ENCODE measurements at regions not wholly inside any gene's neighbourhood (a gene's known extent, or its start where the extent isn't known, plus 50 kb on each side); places are given as distances from the start of the nearest gene placed in this dataset.

GRCh38 chr15:29968099-29968894 lies 114.5 kb upstream of the GOLGA8J start:
- H3K36me3 ChIP-seq (ENCODE audit: control insufficient read depth in 2 of 2, insufficient read depth in 1 of 2, low read length in 2 of 2), result no peaks in the 10 kb centered on the region
- CTCF ChIA-PET, result interaction anchor here (1.0 kb wide), 2 partner anchors 68 to 222 kb away, joined by 3 to 5 read pairs; no protein-coding TSS in a partner anchor
- no peaks in the 10 kb centered on the region for H3K9me3 ChIP-seq (ENCODE audit: control insufficient read depth, insufficient read depth, low read depth, low read length)
- peak overlapping the region; percentile 68; the same call in 1 of the 2 replicates for H3K27ac ChIP-seq (ENCODE audit: extremely low read depth, low read depth, low read length)
- POLR2A ChIA-PET, result no interaction called here
- H3K4me1 ChIP-seq (ENCODE audit: control insufficient read depth, insufficient read depth, low read length), result no peaks in the 10 kb centered on the region
- H3K4me3 ChIP-seq (ENCODE audit: low read depth, low read length), result peak overlapping the region; percentile 53
- no peak for TF ChIP-seq SALL2 (tag by site-specific recombination; IDR thresholded peaks at IDR 0.05; ENCODE audit: borderline replicate concordance)
- TF ChIP-seq MEIS1 (CRISPR knock-in tag; IDR thresholded peaks at IDR 0.05; ENCODE audit: borderline replicate concordance), result no peak
- TF ChIP-seq, protein P1, sequence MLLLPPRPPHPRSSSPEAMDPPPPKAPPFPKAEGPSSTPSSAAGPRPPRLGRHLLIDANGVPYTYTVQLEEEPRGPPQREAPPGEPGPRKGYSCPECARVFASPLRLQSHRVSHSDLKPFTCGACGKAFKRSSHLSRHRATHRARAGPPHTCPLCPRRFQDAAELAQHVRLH (tag by site-specific recombination; IDR thresholded peaks at IDR 0.05), result no peak
- TF ChIP-seq HOXA7 (CRISPR knock-in tag; IDR thresholded peaks at IDR 0.05; ENCODE audit: borderline replicate concordance), result no peak
- no peak for TF ChIP-seq ZNF433 (tag by site-specific recombination; IDR thresholded peaks at IDR 0.05; ENCODE audit: low read depth)
- TF ChIP-seq ZNF560 (tag by site-specific recombination; IDR thresholded peaks at IDR 0.05; ENCODE audit: borderline replicate concordance), result no peak
- no peak for TF ChIP-seq ZNF114 (tag by site-specific recombination; IDR thresholded peaks at IDR 0.05)
- TF ChIP-seq, protein P2, sequence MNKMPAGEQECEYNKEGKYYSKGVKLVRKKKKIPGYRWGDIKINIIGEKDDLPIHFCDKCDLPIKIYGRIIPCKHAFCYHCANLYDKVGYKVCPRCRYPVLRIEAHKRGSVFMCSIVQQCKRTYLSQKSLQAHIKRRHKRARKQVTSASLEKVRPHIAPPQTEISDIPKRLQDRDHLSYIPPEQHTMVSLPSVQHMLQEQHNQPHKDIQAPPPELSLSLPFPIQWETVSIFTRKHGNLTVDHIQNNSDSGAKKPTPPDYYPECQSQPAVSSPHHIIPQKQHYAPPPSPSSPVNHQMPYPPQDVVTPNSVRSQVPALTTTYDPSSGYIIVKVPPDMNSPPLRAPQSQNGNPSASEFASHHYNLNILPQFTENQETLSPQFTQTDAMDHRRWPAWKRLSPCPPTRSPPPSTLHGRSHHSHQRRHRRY (tag by site-specific recombination; IDR thresholded peaks at IDR 0.05), result no peak
- TF ChIP-seq ZNF701 (tag by site-specific recombination; IDR thresholded peaks at IDR 0.05), result no peak
- no peak for TF ChIP-seq ZNF704 (tag by site-specific recombination; IDR thresholded peaks at IDR 0.05)
- TF ChIP-seq EGR2 (tag by site-specific recombination; IDR thresholded peaks at IDR 0.05; ENCODE audit: low read depth), result no peak
- no peak for TF ChIP-seq YY1 (tag by site-specific recombination; IDR thresholded peaks at IDR 0.05)
- TF ChIP-seq ZNF600 (tag by site-specific recombination; IDR thresholded peaks at IDR 0.05), result 0 out of 2 replicates have a peak, but pooled peaks have one; percentile 16
- peak; percentile 70 for TF ChIP-seq ZNF335 (tag by site-specific recombination; conservative IDR thresholded peaks at IDR 0.05)
- TF ChIP-seq ZNF404 (tag by site-specific recombination; IDR thresholded peaks at IDR 0.05), result no peak
- no peak for TF ChIP-seq YY2 (tag by site-specific recombination; IDR thresholded peaks at IDR 0.05)
- TF ChIP-seq ZNF423 (tag by site-specific recombination; IDR thresholded peaks at IDR 0.05), result no peak
- TF ChIP-seq ZNF16 (tag by site-specific recombination; IDR thresholded peaks at IDR 0.05; ENCODE audit: low read depth), result no peak
- no peak for TF ChIP-seq ZNF174 (tag by site-specific recombination; IDR thresholded peaks at IDR 0.05)
- no peak for TF ChIP-seq ZNF302 (tag by site-specific recombination; IDR thresholded peaks at IDR 0.05; ENCODE audit: low read depth)
- TF ChIP-seq, protein P3, sequence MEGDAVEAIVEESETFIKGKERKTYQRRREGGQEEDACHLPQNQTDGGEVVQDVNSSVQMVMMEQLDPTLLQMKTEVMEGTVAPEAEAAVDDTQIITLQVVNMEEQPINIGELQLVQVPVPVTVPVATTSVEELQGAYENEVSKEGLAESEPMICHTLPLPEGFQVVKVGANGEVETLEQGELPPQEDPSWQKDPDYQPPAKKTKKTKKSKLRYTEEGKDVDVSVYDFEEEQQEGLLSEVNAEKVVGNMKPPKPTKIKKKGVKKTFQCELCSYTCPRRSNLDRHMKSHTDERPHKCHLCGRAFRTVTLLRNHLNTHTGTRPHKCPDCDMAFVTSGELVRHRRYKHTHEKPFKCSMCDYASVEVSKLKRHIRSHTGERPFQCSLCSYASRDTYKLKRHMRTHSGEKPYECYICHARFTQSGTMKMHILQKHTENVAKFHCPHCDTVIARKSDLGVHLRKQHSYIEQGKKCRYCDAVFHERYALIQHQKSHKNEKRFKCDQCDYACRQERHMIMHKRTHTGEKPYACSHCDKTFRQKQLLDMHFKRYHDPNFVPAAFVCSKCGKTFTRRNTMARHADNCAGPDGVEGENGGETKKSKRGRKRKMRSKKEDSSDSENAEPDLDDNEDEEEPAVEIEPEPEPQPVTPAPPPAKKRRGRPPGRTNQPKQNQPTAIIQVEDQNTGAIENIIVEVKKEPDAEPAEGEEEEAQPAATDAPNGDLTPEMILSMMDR (tag by site-specific recombination; IDR thresholded peaks at IDR 0.05), result no peak
- TF ChIP-seq ZNF768 (tag by site-specific recombination; IDR thresholded peaks at IDR 0.05), result no peak
- TF ChIP-seq ZBTB20 (tag by site-specific recombination; IDR thresholded peaks at IDR 0.05), result peak; percentile 70
- TF ChIP-seq, protein P4, sequence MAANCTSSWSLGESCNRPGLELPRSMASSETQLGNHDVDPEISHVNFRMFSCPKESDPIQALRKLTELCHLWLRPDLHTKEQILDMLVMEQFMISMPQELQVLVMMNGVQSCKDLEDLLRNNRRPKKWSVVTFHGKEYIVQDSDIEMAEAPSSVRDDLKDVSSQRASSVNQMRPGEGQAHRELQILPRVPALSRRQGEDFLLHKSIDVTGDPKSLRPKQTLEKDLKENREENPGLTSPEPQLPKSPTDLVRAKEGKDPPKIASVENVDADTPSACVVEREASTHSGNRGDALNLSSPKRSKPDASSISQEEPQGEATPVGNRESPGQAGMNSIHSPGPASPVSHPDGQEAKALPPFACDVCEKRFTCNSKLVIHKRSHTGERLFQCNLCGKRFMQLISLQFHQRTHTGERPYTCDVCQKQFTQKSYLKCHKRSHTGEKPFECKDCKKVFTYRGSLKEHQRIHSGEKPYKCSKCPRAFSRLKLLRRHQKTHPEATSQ (tag by site-specific recombination; IDR thresholded peaks at IDR 0.05), result no peak
- no peak for TF ChIP-seq ZBTB11 (tag by site-specific recombination; conservative IDR thresholded peaks at IDR 0.05; ENCODE audit: low read depth)
- TF ChIP-seq ZNF19 (tag by site-specific recombination; IDR thresholded peaks at IDR 0.05; ENCODE audit: low read depth), result no peak
- TF ChIP-seq ZNF660 (tag by site-specific recombination; IDR thresholded peaks at IDR 0.05), result no peak
- TF ChIP-seq ZNF354C (tag by site-specific recombination; IDR thresholded peaks at IDR 0.05; ENCODE audit: borderline replicate concordance, low read depth), result no peak
- TF ChIP-seq ZBTB8A (tag by site-specific recombination; IDR thresholded peaks at IDR 0.05), result peak; percentile 72
- TF ChIP-seq ZNF37A (tag by site-specific recombination; IDR thresholded peaks at IDR 0.05), result no peak

Measured in HEK293 (cell line).